SIG-M5 (cell line): ENCODE measurements at regions not wholly inside any gene's neighbourhood (a gene's known extent, or its start where the extent isn't known, plus 50 kb on each side); places are given as distances from the start of the nearest gene placed in this dataset.
"Not testable (repeated sequence)": the region's sequence is repeated elsewhere in the genome, so short reads cannot be mapped to it uniquely, and the experiment has no call there.

Experiments
- DNase-seq: peaks from one replicate; lab custom pipeline; 2025; lab: John Stamatoyannopoulos, UW

DNA sequence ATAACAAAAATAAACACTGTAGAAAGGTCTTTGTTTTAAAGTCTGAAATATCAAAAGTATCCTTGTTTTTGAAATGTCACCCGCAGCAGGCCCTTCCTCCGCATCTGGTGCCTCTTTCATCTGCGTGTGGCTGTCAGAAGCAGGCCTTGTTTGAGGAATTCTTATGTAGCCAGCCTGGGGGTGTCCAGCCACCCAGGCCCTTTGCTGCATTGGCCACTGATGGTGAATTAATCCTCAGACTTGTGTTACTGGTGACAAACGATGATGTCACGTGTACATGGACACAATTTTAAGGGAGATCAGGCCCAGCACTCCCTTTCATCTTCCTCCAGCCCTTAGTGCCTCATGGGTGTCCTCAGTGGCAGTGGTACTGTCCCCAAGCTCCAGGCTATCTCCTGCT is 208.0 kb upstream of the GALNT2 start:
- no peak for DNase-seq

DNA sequence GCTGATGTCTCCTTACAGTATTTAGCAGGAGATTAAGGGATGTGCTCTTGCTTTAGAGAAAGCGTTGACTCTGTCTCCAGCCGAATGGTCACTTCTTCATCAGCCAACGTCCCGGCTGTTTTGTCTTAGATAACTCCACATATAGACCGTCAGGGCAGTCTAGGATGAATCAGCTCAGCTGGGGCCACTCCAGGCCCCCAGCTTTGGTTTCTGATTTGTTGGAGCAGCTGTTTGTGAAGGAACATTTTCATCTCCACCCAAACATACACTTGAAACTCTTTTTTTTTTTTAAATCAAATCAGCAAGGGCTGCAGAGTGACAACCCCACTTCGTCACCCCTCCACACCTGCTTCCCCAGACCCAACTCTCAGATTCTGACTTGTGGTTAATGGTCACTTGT is 206.1 kb upstream of the GALNT2 start:
- DNase-seq = no peak

GRCh38 chr1:229862017-229862774 is 204.8 kb upstream of the GALNT2 start:
- no peak for DNase-seq

- no peak for DNase-seq
Observed at GRCh38 chr1:229863651-229864545, 203.1 kb upstream of the GALNT2 start.

DNA sequence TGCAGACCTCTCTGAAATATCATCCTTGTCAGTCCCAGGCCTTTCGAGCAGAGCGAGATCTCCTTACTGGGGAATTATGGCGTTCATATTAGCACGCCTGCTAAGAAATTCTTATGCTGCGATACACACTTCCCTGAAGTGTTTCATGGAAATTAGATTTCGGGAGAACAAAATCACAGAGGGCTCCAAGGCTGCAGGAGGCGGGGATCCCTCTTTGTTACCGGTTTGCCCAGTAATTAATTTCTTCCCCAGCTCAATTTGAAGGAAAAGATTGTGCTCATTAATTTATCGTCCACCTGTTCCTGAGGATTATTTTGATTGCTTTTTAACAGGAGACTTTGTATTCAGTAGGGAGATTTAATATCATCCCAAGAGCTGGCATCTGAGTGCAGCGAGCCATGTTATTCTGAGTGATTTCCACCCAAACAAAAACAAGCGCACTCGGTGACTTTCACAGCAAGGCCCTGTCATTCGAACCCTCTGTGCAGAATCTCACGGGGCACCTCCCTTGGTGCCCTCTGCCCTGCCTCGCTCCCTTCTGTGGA is 202.3 kb upstream of the GALNT2 start:
- DNase-seq = no peak

DNA sequence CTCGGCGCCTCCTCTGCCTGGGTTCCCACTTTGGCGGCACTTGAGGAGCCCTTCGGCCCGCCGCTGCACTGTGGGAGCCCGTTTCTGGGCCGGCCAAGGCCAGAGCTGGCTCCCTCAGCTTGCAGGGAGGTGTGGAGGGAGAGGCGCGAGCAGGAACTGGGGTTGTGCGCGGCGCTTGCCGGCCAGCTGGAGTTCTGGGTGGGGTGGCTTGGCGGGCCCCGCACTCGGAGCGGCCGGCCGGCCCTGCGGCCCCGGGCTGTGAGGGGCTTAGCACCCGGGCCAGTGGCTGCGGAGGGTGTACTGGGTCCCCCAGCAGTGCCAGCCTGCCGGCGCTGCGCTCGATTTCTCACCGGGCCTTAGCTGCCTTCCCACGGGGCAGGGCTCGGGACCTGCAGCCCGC is 201.7 kb upstream of the GALNT2 start:
- not testable (repeated sequence) for DNase-seq

DNA sequence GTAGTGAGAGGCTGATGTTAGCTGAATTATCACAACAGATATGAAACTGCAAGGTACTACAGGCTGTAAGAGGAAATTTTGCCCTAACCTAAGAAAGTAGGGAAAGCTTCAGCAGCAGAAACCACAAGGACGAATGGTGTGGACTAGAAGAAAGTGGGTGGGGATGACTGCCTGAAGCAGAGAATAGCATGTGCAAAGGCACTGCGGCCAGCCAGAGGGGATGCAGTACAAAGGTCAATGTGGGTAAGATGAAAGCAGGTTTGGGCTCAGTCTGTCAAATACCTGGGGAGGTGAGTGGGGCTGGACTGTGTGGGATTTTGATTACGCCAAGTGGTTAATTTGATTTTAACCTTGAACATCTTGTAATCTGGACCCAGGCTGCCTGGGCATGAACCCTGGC is 199.3 kb upstream of the GALNT2 start:
- DNase-seq = no peak

DNA sequence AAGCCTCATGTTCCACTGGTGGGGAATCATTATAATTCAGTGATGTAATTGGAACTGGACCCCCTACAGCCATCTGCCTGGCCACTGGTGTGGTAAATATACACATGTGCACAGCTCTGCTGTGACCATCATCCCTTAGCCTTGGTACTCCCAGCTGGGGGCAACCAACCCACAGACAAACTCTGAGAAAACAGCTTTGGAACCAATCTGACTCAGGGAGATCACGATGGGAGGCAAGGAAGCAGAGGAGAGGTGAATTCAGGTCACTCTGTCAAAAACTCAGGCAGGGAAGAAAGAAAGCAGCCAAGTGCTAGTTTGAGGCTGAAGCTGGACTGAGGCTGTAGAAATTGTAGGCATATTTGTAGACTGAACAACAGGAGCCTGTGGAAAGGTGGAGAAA is 197.8 kb upstream of the GALNT2 start:
- no peak for DNase-seq

DNA sequence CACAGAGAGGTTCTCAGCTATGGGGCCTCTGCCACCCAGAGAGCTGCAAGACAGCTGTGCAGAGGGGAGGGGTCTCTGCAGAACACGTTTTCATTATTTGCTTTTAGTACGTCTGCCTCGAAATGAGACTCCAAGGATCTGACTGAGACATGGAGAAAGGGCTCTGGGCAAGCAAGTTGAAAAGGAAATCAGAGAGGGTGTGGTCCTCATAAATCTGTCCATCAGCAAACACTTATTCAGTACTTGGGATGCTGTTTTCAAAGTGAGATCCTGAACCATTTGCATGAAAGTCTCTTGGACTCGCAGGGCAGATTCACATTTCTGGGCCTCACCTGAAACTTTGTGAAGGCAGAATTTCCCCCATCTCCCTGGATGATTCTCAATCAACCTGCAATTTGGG is 197.4 kb upstream of the GALNT2 start:
- DNase-seq = no peak

- no peak for DNase-seq
Observed at GRCh38 chr1:229870381-229870780, 196.7 kb upstream of the GALNT2 start.

DNA sequence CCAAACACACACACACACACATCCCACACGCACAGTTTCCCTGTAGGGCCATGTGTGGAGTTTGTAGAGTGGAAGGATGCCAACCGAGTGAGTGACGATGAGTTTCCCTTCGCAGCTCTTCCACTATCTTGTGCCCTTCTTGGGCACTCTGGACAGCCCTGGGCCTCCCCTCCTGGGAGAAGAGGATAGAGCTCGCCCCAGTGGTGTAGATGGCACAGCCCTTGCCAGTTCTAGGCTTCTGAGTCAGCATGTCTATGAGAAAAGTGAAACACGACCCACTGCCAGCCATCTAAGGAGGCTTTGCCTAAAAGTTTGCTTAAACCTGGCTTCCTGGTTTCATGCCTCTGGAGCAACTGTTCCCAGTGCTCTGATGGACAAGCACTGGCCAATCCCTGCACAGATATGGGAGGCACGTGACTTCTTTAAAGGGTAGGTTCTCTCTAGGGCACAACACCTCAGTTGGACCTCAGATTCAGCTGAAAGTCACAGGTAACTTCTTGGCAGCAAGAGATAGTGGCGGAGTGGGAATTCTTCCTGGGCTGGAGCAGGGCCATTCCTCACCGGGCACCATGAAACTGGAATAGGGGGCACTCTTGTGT is 195.9 kb upstream of the GALNT2 start:
- DNase-seq = no peak

DNA sequence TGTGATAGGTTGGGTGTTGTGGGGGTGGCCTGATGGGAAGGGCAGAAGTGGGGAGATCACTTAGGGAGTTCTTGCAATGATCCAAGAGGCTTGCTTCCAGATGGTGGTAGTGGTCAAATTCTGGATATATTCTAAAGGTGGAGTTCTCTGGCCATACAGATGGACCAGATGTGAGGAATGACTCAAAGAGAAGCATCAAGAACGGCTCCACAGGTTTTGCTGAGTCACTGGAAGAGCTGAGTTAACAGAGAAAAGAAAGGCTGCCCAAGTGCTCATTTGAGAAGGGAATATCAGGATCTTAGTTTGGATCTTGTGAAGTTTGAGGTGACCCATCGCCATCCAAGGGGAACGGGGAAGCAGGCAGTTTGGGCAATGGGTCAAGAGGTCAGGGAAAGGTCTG is 192.9 kb upstream of the GALNT2 start:
- no peak for DNase-seq

GRCh38 chr1:229874609-229875008 is 192.4 kb upstream of the GALNT2 start:
- no peak for DNase-seq

DNA sequence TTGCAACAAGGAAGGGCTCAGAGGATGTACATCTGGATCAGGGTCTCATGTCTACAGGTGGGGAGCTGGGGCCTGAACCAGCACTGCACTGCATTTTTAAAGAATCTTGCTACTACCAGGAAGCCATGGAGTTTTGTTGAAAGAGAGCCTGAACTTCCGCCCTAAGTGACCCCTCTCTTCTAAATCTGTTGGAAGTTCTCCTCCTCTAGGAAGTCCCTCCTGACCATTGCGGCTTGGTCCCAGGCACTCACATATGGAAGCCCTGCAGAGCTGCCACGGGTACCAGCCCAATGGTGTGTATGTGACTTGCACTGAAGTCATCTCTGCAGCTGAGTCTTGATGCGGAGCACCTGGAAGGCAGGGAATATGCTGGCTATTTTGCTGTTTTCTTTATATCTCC is 192.0 kb upstream of the GALNT2 start:
- DNase-seq = no peak

DNA sequence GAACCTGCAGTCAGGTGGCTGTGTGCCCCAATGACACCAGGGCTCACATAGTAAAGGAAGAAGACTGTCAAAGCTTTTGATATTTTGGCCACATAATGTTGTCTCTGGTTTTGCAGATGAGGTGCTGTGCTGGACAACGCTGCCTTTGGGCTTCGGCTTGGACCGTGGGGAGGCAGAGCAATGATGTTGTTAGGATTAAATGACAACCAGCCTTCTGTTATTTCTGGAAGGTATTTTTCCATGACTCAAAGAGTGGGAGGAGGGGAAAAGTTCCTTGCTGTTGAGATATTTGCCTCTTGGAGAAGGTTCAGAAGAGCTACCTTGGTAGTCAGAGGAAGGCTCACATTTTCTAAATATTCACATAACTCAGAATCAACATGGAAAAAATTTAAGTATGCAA is 187.3 kb upstream of the GALNT2 start:
- DNase-seq = no peak

GRCh38 chr1:229880271-229881170 is 186.5 kb upstream of the GALNT2 start:
- no peak for DNase-seq

GRCh38 chr1:229882621-229883020 is 184.4 kb upstream of the GALNT2 start:
- DNase-seq = no peak

DNA sequence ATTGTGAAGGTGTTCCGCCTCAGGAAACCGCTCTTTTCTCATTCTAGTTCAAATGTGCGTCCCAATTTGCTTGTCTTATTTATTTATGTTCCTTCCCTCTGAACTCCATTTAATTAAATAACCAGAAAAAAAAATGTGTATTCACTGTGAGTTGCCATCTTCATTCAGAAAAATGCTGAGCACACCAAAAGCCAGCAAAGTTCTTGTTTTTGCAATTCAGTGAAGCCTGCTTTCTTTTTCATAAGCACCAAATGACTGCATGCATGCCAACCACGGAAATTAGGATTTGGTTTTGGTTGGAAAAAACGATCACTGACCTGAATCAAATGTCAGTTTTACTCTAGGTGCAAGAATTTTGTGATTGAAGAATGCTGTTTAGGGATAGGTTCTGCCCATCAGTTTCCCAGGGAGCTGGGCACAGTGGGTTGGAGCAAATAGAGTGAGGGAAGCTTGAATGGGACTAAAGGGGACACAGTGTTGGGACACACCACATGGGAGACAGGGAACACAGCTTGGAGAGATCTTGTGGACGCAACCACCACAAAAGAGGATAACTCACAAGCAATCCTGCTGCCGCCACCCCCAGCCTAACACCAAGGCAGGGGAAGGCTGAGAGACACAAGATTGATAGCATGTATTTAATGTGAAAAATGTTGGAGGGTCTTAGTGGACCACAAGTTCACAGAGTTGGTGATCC is 183.4 kb upstream of the GALNT2 start:
- DNase-seq = no peak

DNA sequence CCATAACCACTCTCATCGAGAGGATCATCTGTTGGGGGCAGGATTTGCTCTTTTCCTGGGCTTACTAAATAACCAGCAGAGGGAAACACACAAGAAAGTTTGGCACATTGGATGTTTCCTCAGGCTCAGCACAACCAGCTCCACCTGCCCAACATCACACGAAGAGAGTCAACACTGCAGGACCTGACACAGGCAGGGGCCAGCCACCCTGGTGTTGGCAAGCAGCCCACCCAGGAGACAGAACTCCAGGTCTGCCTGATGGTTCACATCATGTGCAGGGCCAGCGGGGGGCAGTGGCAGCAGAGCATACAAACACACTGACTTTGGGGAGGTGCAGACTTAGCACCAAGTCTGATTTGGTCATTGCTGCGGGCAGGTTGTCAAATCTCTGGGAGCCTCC is 182.3 kb upstream of the GALNT2 start:
- no peak for DNase-seq

GRCh38 chr1:229885568-229886495 is 181.2 kb upstream of the GALNT2 start:
- DNase-seq = no peak
